ENCODE measurements at regions not wholly inside any gene's neighbourhood (a gene's known extent, or its start where the extent isn't known, plus 50 kb on each side); places are given as distances from the start of the nearest gene placed in this dataset.

GRCh38 chr16:13587181-13587580, 332.8 kb upstream of the ERCC4 start (continued):
- TF ChIP-seq STAT1 (conservative IDR thresholded peaks at IDR 0.05) (no peak), SIX5 (IDR thresholded peaks at IDR 0.05; ENCODE audit: low read depth, low read length, severe bottlenecking) (no peak), ZBTB4 (CRISPR knock-in tag; IDR thresholded peaks at IDR 0.05) (no peak), RAD21 (IDR thresholded peaks at IDR 0.05; ENCODE audit: insufficient read depth, low read depth, low read length) (no peak), YBX1 (IDR thresholded peaks at IDR 0.05) (no peak), CUX1 (IDR thresholded peaks at IDR 0.05; ENCODE audit: insufficient replicate concordance, low read depth, low read length) (no peak), ZNF274 (IDR thresholded peaks at IDR 0.05; ENCODE audit: insufficient read depth, insufficient read length) (no peak), CHD1 (IDR thresholded peaks at IDR 0.05; ENCODE audit: low read depth, low read length) (no peak)
